Keratinocyte (primary cell): ENCODE measurements at regions not wholly inside any gene's neighbourhood (a gene's known extent, or its start where the extent isn't known, plus 50 kb on each side); places are given as distances from the start of the nearest gene placed in this dataset.

ENCODE experiments used
- EZH2 ChIP-seq: IDR thresholded peaks from one replicate; pipeline ENCODE4 v1.6.1; 2012; ENCODE audit warnings: inconsistent platforms, mild to moderate bottlenecking, low read length, moderate library complexity
- TF ChIP-seq, protein P1 (sequence below), 3 experiments: IDR thresholded peaks in 1 of 3; conservative IDR thresholded peaks in 1 of 3; optimal IDR thresholded peaks in 1 of 3; 2 replicates in 2 of 3; 3 replicates in 1 of 3; pipeline versions ENCODE3 to v1.5.1; 2011; ENCODE audit warnings: low read length in 3 of 3, mild to moderate bottlenecking in 3 of 3, moderate library complexity in 2 of 3, control low read depth in 1 of 3, inconsistent platforms in 1 of 3; ENCODE audit not compliant: insufficient read depth in 2 of 3; ENCODE audit errors: extremely low read depth in 1 of 3

DNA sequence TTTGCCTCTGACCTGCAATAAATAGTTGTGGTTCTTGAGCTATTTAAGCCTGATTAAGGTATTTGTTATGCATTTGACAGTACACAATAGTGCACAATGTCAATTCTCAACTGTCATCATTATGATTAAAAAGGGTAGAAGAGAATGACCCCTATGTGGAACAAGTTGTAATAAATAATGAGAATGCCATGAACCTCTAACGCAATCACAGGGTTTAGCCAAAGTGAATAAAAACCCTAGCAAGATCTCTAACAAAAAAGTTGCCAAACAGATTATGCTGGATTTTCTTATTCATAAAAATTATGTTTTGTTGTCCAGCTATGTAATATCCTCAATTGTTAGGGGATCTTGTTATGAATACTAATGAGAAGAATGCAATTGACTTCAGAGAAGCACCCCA is 387.4 kb downstream of the GPAT3 start:
- TF ChIP-seq, protein P1, sequence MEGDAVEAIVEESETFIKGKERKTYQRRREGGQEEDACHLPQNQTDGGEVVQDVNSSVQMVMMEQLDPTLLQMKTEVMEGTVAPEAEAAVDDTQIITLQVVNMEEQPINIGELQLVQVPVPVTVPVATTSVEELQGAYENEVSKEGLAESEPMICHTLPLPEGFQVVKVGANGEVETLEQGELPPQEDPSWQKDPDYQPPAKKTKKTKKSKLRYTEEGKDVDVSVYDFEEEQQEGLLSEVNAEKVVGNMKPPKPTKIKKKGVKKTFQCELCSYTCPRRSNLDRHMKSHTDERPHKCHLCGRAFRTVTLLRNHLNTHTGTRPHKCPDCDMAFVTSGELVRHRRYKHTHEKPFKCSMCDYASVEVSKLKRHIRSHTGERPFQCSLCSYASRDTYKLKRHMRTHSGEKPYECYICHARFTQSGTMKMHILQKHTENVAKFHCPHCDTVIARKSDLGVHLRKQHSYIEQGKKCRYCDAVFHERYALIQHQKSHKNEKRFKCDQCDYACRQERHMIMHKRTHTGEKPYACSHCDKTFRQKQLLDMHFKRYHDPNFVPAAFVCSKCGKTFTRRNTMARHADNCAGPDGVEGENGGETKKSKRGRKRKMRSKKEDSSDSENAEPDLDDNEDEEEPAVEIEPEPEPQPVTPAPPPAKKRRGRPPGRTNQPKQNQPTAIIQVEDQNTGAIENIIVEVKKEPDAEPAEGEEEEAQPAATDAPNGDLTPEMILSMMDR (optimal IDR thresholded peaks at IDR 0.05 in 1 of 3, IDR thresholded peaks at IDR 0.05 in 1 of 3, conservative IDR thresholded peaks at IDR 0.05 in 1 of 3; ENCODE audit: extremely low read depth in 1 of 3, insufficient read depth in 2 of 3, low read length in 3 of 3): no peak
- no peak for TF ChIP-seq EZH2
